HG03342 (cell line): ENCODE measurements at regions not wholly inside any gene's neighbourhood (a gene's known extent, or its start where the extent isn't known, plus 50 kb on each side); places are given as distances from the start of the nearest gene placed in this dataset.

Experiments
- ATAC-seq: cut with Tn5 transposase; IDR thresholded peaks from one replicate; pipeline ENCODE4 v1.9.1; 2021; ENCODE audit warnings: mild to moderate bottlenecking, moderate library complexity; ENCODE audit not compliant: unreplicated experiment

GRCh38 chr3:187822402-187822801 is 77.1 kb upstream of the BCL6 start:
- no peak for ATAC-seq

- no peak for ATAC-seq
These were observed 78.5 kb upstream of the BCL6 start for GRCh38 chr3:187823746-187824145.

- no peak for ATAC-seq
These were observed 82.5 kb upstream of the BCL6 start for GRCh38 chr3:187827723-187828122.

- peak; percentile 89 for ATAC-seq
These were observed 83.5 kb upstream of the BCL6 start for GRCh38 chr3:187828579-187829452.

GRCh38 chr3:187830181-187830580 is 84.9 kb upstream of the BCL6 start:
- ATAC-seq = no peak

- ATAC-seq = no peak
These were observed 86.1 kb upstream of the BCL6 start for GRCh38 chr3:187831125-187832051.

GRCh38 chr3:187832202-187832601 is 86.9 kb upstream of the BCL6 start:
- no peak for ATAC-seq

GRCh38 chr3:187833375-187833774 is 88.1 kb upstream of the BCL6 start:
- ATAC-seq = no peak

- ATAC-seq = no peak
These were observed 88.7 kb upstream of the BCL6 start for GRCh38 chr3:187833799-187834578.

- no peak for ATAC-seq
These were observed 91.8 kb upstream of the BCL6 start for GRCh38 chr3:187836823-187837770.

GRCh38 chr3:187838016-187838540 is 92.8 kb upstream of the BCL6 start:
- no peak for ATAC-seq

- ATAC-seq = no peak
These were observed 94.2 kb upstream of the BCL6 start for GRCh38 chr3:187839422-187839821.

- no peak for ATAC-seq
These were observed 95.6 kb upstream of the BCL6 start for GRCh38 chr3:187840856-187841255.

GRCh38 chr3:187841560-187841959 is 96.3 kb upstream of the BCL6 start:
- ATAC-seq = no peak

- ATAC-seq = no peak
These were observed 98.4 kb upstream of the BCL6 start for GRCh38 chr3:187843654-187844053.

GRCh38 chr3:187844708-187845107 is 99.4 kb upstream of the BCL6 start:
- ATAC-seq = no peak

- ATAC-seq = no peak
These were observed 100.6 kb upstream of the BCL6 start for GRCh38 chr3:187845826-187846225.

- no peak for ATAC-seq
These were observed 103.1 kb upstream of the BCL6 start for GRCh38 chr3:187848401-187848800.

- no peak for ATAC-seq
These were observed 103.9 kb upstream of the BCL6 start for GRCh38 chr3:187849016-187849654.
